Keratinocyte (primary cell): ENCODE measurements at regions not wholly inside any gene's neighbourhood (a gene's known extent, or its start where the extent isn't known, plus 50 kb on each side); places are given as distances from the start of the nearest gene placed in this dataset.

Experiments
- EZH2 ChIP-seq: IDR thresholded peaks from one replicate; pipeline ENCODE4 v1.6.1; 2012; ENCODE audit warnings: inconsistent platforms, mild to moderate bottlenecking, low read length, moderate library complexity
- TF ChIP-seq, protein P1 (sequence below), 3 experiments: IDR thresholded peaks in 1 of 3; conservative IDR thresholded peaks in 1 of 3; optimal IDR thresholded peaks in 1 of 3; 2 replicates in 2 of 3; 3 replicates in 1 of 3; pipeline versions ENCODE3 to v1.5.1; 2011; ENCODE audit warnings: low read length in 3 of 3, mild to moderate bottlenecking in 3 of 3, moderate library complexity in 2 of 3, control low read depth in 1 of 3, inconsistent platforms in 1 of 3; ENCODE audit not compliant: insufficient read depth in 2 of 3; ENCODE audit errors: extremely low read depth in 1 of 3

DNA sequence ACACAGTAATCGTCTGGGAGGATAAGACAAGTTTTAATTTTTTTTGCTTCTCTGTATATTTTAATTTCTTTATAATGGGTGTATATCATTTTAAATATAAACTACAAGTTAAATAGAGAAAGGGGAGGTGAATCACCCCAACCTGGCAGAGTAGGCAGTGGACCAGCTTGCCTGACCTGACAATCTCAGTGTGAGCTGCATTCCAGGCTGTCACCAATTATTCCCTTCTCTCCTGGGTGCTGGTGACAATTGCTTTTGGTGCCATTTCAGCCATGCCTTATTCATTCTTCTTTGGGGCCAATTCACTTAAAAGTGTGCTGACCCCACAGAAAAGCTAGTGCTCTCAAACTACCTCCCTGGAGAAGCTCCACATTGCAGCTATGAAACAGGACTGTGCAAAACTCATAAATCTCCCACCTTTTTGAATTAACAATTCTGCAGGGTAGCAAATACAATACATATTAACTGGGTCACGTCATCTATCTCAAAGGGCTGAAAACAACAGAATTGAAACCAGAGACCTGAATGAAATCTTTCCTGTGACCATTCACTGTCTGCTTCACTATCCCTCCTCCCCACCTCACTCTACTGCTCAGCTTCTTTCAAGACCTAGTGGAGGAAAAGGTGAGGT lies 359.0 kb downstream of the HS3ST1 start:
- TF ChIP-seq, protein P1, sequence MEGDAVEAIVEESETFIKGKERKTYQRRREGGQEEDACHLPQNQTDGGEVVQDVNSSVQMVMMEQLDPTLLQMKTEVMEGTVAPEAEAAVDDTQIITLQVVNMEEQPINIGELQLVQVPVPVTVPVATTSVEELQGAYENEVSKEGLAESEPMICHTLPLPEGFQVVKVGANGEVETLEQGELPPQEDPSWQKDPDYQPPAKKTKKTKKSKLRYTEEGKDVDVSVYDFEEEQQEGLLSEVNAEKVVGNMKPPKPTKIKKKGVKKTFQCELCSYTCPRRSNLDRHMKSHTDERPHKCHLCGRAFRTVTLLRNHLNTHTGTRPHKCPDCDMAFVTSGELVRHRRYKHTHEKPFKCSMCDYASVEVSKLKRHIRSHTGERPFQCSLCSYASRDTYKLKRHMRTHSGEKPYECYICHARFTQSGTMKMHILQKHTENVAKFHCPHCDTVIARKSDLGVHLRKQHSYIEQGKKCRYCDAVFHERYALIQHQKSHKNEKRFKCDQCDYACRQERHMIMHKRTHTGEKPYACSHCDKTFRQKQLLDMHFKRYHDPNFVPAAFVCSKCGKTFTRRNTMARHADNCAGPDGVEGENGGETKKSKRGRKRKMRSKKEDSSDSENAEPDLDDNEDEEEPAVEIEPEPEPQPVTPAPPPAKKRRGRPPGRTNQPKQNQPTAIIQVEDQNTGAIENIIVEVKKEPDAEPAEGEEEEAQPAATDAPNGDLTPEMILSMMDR (optimal IDR thresholded peaks at IDR 0.05 in 1 of 3, IDR thresholded peaks at IDR 0.05 in 1 of 3, conservative IDR thresholded peaks at IDR 0.05 in 1 of 3; ENCODE audit: extremely low read depth in 1 of 3, insufficient read depth in 2 of 3, low read length in 3 of 3), result no peak
- TF ChIP-seq EZH2, result no peak
